Fibroblast of skin of left biceps (primary cell): ENCODE measurements at regions not wholly inside any gene's neighbourhood (a gene's known extent, or its start where the extent isn't known, plus 50 kb on each side); places are given as distances from the start of the nearest gene placed in this dataset.

Experiments used
- DNase-seq, 2 experiments: peaks; one replicate each; pipeline ENCODE4 v3.0.0-alpha.2; 2013; ENCODE audit warnings: low read depth in 2 of 2

GRCh38 chr1:30286988-30287839, 436.2 kb downstream of the MATN1 start:
- no peak for DNase-seq

GRCh38 chr1:30286241-30286987, 437.0 kb downstream of the MATN1 start:
- no peak for DNase-seq

- no peak for DNase-seq
Observed at GRCh38 chr1:30285501-30285932, 437.9 kb downstream of the MATN1 start.

- DNase-seq, result no peak
Observed at GRCh38 chr1:30284728-30285475, 438.5 kb downstream of the MATN1 start.

GRCh38 chr1:30284226-30284625, 439.2 kb downstream of the MATN1 start:
- no peak for DNase-seq

- DNase-seq, result no peak
Observed at GRCh38 chr1:30283199-30283962, 440.0 kb downstream of the MATN1 start.

- no peak for DNase-seq
Observed at GRCh38 chr1:30280572-30280971, 442.8 kb downstream of the MATN1 start.

GRCh38 chr1:30277911-30278310, 445.5 kb downstream of the MATN1 start:
- DNase-seq, result no peak

GRCh38 chr1:30277415-30277814, 446.0 kb downstream of the MATN1 start:
- no peak for DNase-seq

GRCh38 chr1:30275926-30276764, 447.2 kb downstream of the MATN1 start:
- DNase-seq, result no peak

GRCh38 chr1:30274976-30275621, 448.3 kb downstream of the MATN1 start:
- DNase-seq, result no peak

- DNase-seq, result no peak
Observed at GRCh38 chr1:30274173-30274970, 449.0 kb downstream of the MATN1 start.

- DNase-seq, result no peak
Observed at GRCh38 chr1:30273456-30273855, 449.9 kb downstream of the MATN1 start.

- no peak for DNase-seq
Observed at GRCh38 chr1:30273021-30273325, 450.4 kb downstream of the MATN1 start.

GRCh38 chr1:30272277-30273020, 450.9 kb downstream of the MATN1 start:
- no peak for DNase-seq

- DNase-seq, result no peak
Observed at GRCh38 chr1:30271401-30272276, 451.7 kb downstream of the MATN1 start.

- no peak for DNase-seq
Observed at GRCh38 chr1:30270461-30270860, 452.9 kb downstream of the MATN1 start.
